ENCODE measurements at regions not wholly inside any gene's neighbourhood (a gene's known extent, or its start where the extent isn't known, plus 50 kb on each side); places are given as distances from the start of the nearest gene placed in this dataset.
"Not testable (repeated sequence)": the region's sequence is repeated elsewhere in the genome, so short reads cannot be mapped to it uniquely, and the experiment has no call there.

GRCh38 chr3:5545719-5546118, 358.2 kb downstream of the EDEM1 start:
- DNase-seq (ENCODE audit: low spot score) = no peak

GRCh38 chr3:5553203-5553602, 365.7 kb downstream of the EDEM1 start:
- DNase-seq (ENCODE audit: low spot score) = no peak

- no peak for DNase-seq (ENCODE audit: low spot score)
Measured at GRCh38 chr3:5554245-5554747, 366.8 kb downstream of the EDEM1 start.

DNA sequence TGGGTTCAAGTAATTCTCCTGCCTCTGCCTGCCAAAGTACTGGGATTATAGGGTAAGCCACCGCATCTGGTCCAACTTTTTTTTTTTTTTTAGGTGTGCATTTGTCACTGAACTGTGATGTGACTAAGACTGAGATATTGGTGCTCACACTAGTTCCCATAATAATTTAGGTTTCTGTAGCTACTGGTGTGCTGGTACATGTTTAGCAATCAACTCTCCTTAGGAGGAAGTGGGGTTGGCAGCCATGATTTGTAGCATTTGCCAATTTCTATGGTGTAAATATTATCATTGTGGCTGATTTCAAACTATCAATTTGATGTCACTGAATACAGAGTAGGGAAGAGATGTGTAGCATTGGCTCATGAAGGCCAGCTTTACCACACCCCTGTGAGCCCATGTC, 372.7 kb downstream of the EDEM1 start:
- no peak for DNase-seq (ENCODE audit: low spot score)

GRCh38 chr3:5563537-5564277, 376.2 kb downstream of the EDEM1 start:
- no peak for DNase-seq (ENCODE audit: low spot score)

DNA sequence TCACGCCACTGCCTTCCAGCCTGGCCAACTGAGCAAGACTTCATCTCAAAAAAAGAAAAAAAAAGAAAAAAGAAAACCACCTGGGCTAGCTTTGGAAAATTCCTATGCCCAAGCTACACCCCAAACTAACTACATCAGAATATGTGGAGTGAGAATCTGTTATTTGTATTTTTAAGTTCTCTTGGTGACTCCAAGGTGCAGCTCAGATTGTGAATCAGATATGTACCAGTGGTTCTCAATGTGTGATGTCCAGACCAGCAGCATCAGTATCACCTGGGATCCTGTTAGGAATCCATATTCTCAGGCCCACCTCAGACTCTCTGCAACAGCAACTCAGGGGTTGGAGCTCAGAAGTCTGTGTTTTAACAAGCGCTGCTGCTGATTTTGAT, 376.8 kb downstream of the EDEM1 start:
- no peak for DNase-seq (ENCODE audit: low spot score)

DNA sequence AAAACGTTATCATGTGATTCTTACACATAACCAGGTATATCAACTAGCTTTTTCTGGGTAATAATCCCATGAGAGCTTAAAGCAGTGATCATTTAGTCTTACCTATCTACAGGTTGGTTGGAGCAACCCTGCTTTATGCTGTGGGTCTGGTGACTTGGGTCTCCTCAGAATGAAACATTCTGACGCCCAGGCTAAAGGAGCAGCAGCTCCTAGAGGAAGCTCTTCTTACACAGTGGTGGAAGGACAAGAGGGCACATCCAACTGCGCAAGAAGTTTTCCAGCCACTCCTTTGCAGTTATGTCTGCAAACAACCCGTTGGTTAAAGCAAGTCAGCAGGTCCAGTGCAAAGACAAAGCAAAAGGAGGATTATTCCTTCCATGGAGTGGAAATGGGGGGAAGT, 377.5 kb downstream of the EDEM1 start:
- no peak for DNase-seq (ENCODE audit: low spot score)

- no peak for DNase-seq (ENCODE audit: low spot score)
Measured at GRCh38 chr3:5567113-5567512, 379.6 kb downstream of the EDEM1 start.

GRCh38 chr3:5568451-5568850, 380.9 kb downstream of the EDEM1 start:
- DNase-seq (ENCODE audit: low spot score) = no peak

DNA sequence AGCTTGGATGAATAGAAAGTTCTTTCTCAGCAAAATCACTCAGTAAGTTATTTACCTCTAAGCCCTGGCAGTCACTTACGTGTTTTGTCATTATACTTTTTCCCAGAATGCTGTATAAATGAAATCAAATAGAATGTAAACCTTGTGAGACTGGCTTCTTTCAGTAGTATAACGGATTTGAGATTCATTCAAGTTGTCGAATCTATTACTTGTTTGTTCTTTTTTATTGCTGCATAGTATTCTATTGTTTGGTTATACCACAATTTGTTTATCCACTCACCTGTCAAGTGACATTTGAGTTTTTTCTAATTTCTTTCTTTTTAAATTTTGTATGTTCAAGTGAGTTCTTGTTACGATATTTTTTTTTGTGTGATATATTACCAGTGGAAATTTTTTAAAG, 381.6 kb downstream of the EDEM1 start:
- no peak for DNase-seq (ENCODE audit: low spot score)

GRCh38 chr3:5572168-5572567, 384.7 kb downstream of the EDEM1 start:
- no peak for DNase-seq (ENCODE audit: low spot score)

- DNase-seq (ENCODE audit: low spot score) = no peak
Measured at GRCh38 chr3:5576277-5577011, 388.9 kb downstream of the EDEM1 start.

- DNase-seq (ENCODE audit: low spot score) = no peak
Measured at GRCh38 chr3:5579139-5579602, 391.7 kb downstream of the EDEM1 start.

DNA sequence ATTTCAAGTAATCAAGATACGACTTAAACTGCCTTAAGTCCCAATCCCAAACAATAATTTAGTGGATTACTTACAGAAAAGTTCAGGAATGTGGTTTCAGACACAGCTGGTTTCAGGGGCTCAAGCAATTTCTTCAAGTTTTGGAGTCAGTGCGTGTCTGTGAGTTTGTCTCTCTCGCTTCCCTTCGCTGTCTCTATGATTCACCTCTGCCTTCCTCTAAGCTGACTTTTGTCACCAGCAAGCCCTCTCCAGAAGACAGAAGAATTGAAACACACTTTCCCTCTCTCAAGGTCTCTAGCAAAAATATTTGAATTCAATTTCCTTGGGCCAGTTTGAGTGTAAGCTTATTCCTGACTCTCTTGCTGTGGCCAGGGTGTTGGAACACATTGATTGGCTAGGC, 392.4 kb downstream of the EDEM1 start:
- no peak for DNase-seq (ENCODE audit: low spot score)

- DNase-seq (ENCODE audit: low spot score) = no peak
Measured at GRCh38 chr3:5580826-5581225, 393.3 kb downstream of the EDEM1 start.

DNA sequence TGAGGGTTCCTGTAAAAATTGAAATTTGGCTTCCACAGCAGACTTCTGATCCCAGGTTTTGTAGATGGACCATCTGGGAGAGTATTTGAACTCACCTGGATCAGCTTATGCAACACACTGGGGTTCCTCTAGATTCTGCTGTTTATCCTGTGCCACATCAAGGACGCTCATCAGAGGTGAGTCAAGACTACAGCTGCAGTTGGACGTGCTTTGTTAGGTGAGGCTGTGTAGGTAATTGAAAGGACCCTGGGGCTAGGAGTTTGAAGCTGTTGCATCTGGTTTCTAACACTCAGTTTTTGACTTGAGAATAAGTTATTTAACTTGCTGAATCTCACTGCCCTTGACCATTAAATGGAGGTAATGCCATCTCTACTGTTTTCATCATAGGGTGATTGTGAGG, 394.2 kb downstream of the EDEM1 start:
- DNase-seq (ENCODE audit: low spot score) = no peak

DNA sequence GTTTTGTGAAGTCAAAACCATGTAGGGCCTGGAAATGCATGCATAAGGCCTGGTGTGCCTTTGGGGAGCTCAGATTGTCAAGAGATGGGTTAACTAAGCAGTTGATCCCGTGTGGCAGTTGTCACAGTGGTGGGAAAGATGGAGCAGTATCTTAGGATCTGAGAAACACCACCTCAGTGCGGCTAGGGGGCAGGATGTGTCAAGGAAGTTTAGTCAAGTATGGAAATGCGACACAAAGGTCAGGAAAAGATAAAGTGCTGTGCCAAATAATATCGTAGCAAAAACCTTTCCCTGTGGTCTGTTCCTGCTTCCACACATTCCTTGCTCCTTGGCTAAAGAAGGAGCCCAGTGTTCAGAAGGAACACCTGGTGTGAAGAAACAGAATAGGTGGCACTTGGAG, 396.4 kb downstream of the EDEM1 start:
- no peak for DNase-seq (ENCODE audit: low spot score)

DNA sequence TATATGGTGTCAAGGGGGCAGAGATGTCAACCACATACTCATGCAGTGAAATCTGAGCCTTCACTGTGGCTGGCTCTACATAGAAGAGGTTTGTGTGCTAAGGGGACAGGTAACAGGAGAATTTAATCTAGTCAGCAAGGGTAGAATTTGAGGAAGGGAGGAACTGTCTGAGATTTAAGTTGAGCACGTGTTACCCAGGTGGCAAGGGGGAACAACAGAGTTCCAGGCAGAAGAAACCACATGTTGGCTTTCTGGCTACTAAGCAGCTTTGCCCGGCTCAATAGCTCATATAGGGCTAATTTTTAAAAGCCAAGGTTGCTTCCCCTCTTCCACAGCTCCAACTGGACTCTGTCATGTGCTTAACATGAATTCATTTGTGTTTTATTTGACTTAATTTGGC, 397.6 kb downstream of the EDEM1 start:
- no peak for DNase-seq (ENCODE audit: low spot score)

- DNase-seq (ENCODE audit: low spot score) = no peak
Measured at GRCh38 chr3:5606884-5607472, 419.5 kb downstream of the EDEM1 start.

DNA sequence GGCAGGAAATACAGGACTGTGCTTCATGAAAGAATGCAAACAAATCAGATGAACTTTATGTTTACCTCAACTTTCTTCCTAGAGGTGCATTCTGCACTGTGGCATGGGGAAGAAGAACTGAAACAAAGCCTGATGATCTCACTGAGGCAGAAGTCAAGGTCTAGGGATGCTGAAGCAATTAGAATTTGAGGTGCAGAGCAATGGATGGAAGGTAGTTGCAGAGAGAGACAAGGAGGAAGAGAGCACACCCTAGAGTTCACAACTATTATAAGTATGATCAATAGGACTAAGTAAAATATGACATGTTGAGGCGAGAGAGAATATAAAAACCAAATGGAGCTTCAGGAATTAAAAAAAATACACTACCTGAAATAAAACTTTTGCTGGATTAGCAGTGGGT, 420.1 kb downstream of the EDEM1 start:
- no peak for DNase-seq (ENCODE audit: low spot score)

GRCh38 chr3:5608971-5609370, 421.5 kb downstream of the EDEM1 start:
- not testable (repeated sequence) for DNase-seq (ENCODE audit: low spot score)

- DNase-seq (ENCODE audit: low spot score) = no peak
Measured at GRCh38 chr3:5613599-5613998, 426.1 kb downstream of the EDEM1 start.

DNA sequence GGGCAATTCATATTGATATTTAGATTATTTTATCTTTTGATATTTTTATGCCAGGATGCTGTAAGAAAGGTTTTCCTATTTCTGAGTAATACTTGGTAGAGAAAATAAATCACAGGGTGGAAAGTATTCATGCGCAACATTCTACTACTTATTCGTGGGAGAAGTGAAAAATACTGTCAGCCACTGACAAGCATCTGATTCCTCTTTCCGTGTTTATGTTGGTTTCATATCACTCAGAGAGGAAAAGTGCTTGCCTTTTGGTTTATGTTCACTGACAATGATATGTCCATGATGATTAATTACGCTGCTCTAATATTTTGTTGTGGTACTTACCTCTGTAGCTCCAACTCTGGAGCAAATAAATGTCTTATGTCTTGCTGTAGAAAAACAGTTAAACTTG, 429.4 kb downstream of the EDEM1 start:
- DNase-seq (ENCODE audit: low spot score) = no peak
